NCI-H146 (cell line): ENCODE measurements at regions not wholly inside any gene's neighbourhood (a gene's known extent, or its start where the extent isn't known, plus 50 kb on each side); places are given as distances from the start of the nearest gene placed in this dataset.
A peak's percentile ranks its signal among the peaks of the same experiment; 100 is the strongest.
"Not testable (repeated sequence)": the region's sequence is repeated elsewhere in the genome, so short reads cannot be mapped to it uniquely, and the experiment has no call there.

Experiments used
- DNase-seq: peaks from one replicate; lab custom pipeline; 2025; lab: John Stamatoyannopoulos, UW

GRCh38 chr6:159642995-159643394 lies 50.0 kb downstream of the SOD2 start:
- no peak for DNase-seq

- DNase-seq = no peak
Measured at GRCh38 chr6:159642481-159642880, 50.6 kb downstream of the SOD2 start.

GRCh38 chr6:159640722-159641482 lies 52.1 kb downstream of the SOD2 start:
- no peak for DNase-seq

- DNase-seq = peak; percentile 20
Measured at GRCh38 chr6:159640322-159640721, 52.7 kb downstream of the SOD2 start.

- no peak for DNase-seq
Measured at GRCh38 chr6:159639721-159640120, 53.3 kb downstream of the SOD2 start.

GRCh38 chr6:159633196-159633595 lies 59.8 kb downstream of the SOD2 start:
- DNase-seq = no peak

- DNase-seq = no peak
Measured at GRCh38 chr6:159631886-159632285, 61.2 kb downstream of the SOD2 start.

GRCh38 chr6:159627939-159628338 lies 65.1 kb downstream of the SOD2 start:
- DNase-seq = no peak

- not testable (repeated sequence) for DNase-seq
Measured at GRCh38 chr6:159626506-159626905, 66.5 kb downstream of the SOD2 start.

- no peak for DNase-seq
Measured at GRCh38 chr6:159623156-159623555, 69.9 kb downstream of the SOD2 start.

GRCh38 chr6:159620947-159621346 lies 72.1 kb downstream of the SOD2 start:
- no peak for DNase-seq

GRCh38 chr6:159617444-159617843 lies 75.6 kb downstream of the SOD2 start:
- no peak for DNase-seq

- DNase-seq = no peak
Measured at GRCh38 chr6:159616456-159616855, 76.6 kb downstream of the SOD2 start.

GRCh38 chr6:159615918-159616317 lies 77.1 kb downstream of the SOD2 start:
- no peak for DNase-seq

- no peak for DNase-seq
Measured at GRCh38 chr6:159610881-159611280, 82.2 kb downstream of the SOD2 start.

GRCh38 chr6:159609652-159610178 lies 83.3 kb downstream of the SOD2 start:
- no peak for DNase-seq

- peak; percentile 22 for DNase-seq
Measured at GRCh38 chr6:159608961-159609651, 83.9 kb downstream of the SOD2 start.

- no peak for DNase-seq
Measured at GRCh38 chr6:159606786-159607185, 86.3 kb downstream of the SOD2 start.

- no peak for DNase-seq
Measured at GRCh38 chr6:159604443-159604956, 88.5 kb downstream of the SOD2 start.

GRCh38 chr6:159602431-159603041 lies 90.5 kb downstream of the SOD2 start:
- DNase-seq = no peak

- no peak for DNase-seq
Measured at GRCh38 chr6:159601211-159601610, 91.8 kb downstream of the SOD2 start.

- DNase-seq = no peak
Measured at GRCh38 chr6:159595173-159595572, 97.9 kb downstream of the SOD2 start.

- DNase-seq = no peak
Measured at GRCh38 chr6:159594750-159595117, 98.3 kb downstream of the SOD2 start.
